GM18505 (cell line): ENCODE measurements at regions not wholly inside any gene's neighbourhood (a gene's known extent, or its start where the extent isn't known, plus 50 kb on each side); places are given as distances from the start of the nearest gene placed in this dataset.

Experiments
- ATAC-seq: cut with Tn5 transposase; IDR thresholded peaks from one replicate; pipeline ENCODE4 v1.9.1; 2021; ENCODE audit not compliant: unreplicated experiment
- POLR2A ChIP-seq: IDR thresholded peaks from 4 replicates; pipeline ENCODE4 v1.6.1; 2011; ENCODE audit warnings: borderline replicate concordance; ENCODE audit not compliant: insufficient read depth, insufficient read length; ENCODE audit errors: extremely low read depth

- ATAC-seq: no peak
- no peak for TF ChIP-seq POLR2A
These were observed 304.9 kb downstream of the DHX15 start for GRCh38 chr4:24279469-24279868.

- ATAC-seq: no peak
- no peak for TF ChIP-seq POLR2A
These were observed 305.7 kb downstream of the DHX15 start for GRCh38 chr4:24278693-24279092.

GRCh38 chr4:24274381-24274941 is 309.9 kb downstream of the DHX15 start:
- no peak for TF ChIP-seq POLR2A

GRCh38 chr4:24273136-24273535 is 311.2 kb downstream of the DHX15 start:
- ATAC-seq: no peak
- TF ChIP-seq POLR2A: no peak

More at GRCh38 chr4:24274381-24274941, 309.9 kb downstream of the DHX15 start:
- ATAC-seq: no peak

- no peak for TF ChIP-seq POLR2A
- no peak for ATAC-seq
These were observed 317.2 kb downstream of the DHX15 start for GRCh38 chr4:24266951-24267722.

- ATAC-seq: no peak
- TF ChIP-seq POLR2A: no peak
These were observed 318.4 kb downstream of the DHX15 start for GRCh38 chr4:24265989-24266388.

- no peak for TF ChIP-seq POLR2A
- no peak for ATAC-seq
These were observed 321.7 kb downstream of the DHX15 start for GRCh38 chr4:24262616-24263015.

- TF ChIP-seq POLR2A: no peak
- ATAC-seq: no peak
These were observed 322.3 kb downstream of the DHX15 start for GRCh38 chr4:24262084-24262483.

- ATAC-seq: no peak
- TF ChIP-seq POLR2A: no peak
These were observed 323.3 kb downstream of the DHX15 start for GRCh38 chr4:24260923-24261564.

GRCh38 chr4:24260133-24260715 is 324.1 kb downstream of the DHX15 start:
- no peak for TF ChIP-seq POLR2A
- ATAC-seq: no peak

- ATAC-seq: no peak
- TF ChIP-seq POLR2A: no peak
These were observed 327.8 kb downstream of the DHX15 start for GRCh38 chr4:24256547-24256946.

- no peak for TF ChIP-seq POLR2A
- no peak for ATAC-seq
These were observed 328.3 kb downstream of the DHX15 start for GRCh38 chr4:24256066-24256465.

GRCh38 chr4:24252121-24252520 is 332.2 kb downstream of the DHX15 start:
- TF ChIP-seq POLR2A: no peak
- ATAC-seq: no peak
